K562 (cell line): ENCODE measurements at regions not wholly inside any gene's neighbourhood (a gene's known extent, or its start where the extent isn't known, plus 50 kb on each side); places are given as distances from the start of the nearest gene placed in this dataset.

Source experiments
- ATAC-seq: fragments of 200-7000 bp; cut with Tn5 transposase; 3 replicates; pipeline ENCODE4 v1.9.1; 2020; ENCODE audit warnings: moderate library complexity
- BruUV-seq: library from RNA; stranded (reverse); fragments of 400-500 nt; replicated peaks from 2 replicates; lab custom pipeline; 2021; lab: Mats Ljungman, UMichigan
- CTCF ChIA-PET: fragments of 300-600 bp; formaldehyde crosslinking; extraction: SDS; loops from one replicate; lab custom pipeline; 2021; ENCODE audit warnings: low intra/inter-chr PET ratio; lab: Yijun Ruan, JAX
- POLR2A ChIA-PET: fragments of 300-600, 350-650 bp; sonication (Branson Sonifier 250); formaldehyde crosslinking; extraction: SDS; loops from one replicate; lab custom pipeline; 2021; ENCODE audit warnings: antibody characterized with exemption, inconsistent platforms; lab: Yijun Ruan, JAX
- DNase-seq, 4 experiments: peaks; one replicate each; pipeline versions ENCODE4 v3.0.0 to v3.0.0-alpha.2; 2011 to 2018; ENCODE audit warnings: low spot score in 3 of 4, mixed read lengths in 3 of 4; ENCODE audit errors: extremely low read depth in 1 of 4
- FAIRE-seq: peaks from 2 replicates; lab custom pipeline; 2011; peaks lifted over from hg19 to GRCh38; lab: Jason Lieb, UNC
- H2AFZ ChIP-seq: 2 replicates; pipeline ENCODE4 v1.6.0; 2011; ENCODE audit warnings: low read depth, low read length, control low read depth, inconsistent platforms
- H3K27ac ChIP-seq: fragments of 200-600 bp; 3 replicates; pipeline ENCODE4 v1.8.0; 2011; ENCODE audit warnings: low read depth, mild to moderate bottlenecking, control low read depth, inconsistent platforms, low read length, moderate library complexity, mixed read lengths; ENCODE audit errors: extremely low read depth
- H3K27me3 ChIP-seq, 2 experiments: fragments of 300-600 bp in 1 of 2; 2 replicates in 1 of 2; 3 replicates in 1 of 2; pipeline versions ENCODE4 v1.6.0 to v1.8.0; 2011; ENCODE audit warnings: inconsistent platforms in 2 of 2, low read length in 2 of 2, mild to moderate bottlenecking in 1 of 2, mixed read lengths in 1 of 2, moderate library complexity in 1 of 2; ENCODE audit not compliant: control insufficient read depth in 2 of 2, insufficient read depth in 2 of 2
- H3K36me3 ChIP-seq: fragments of 300-600 bp; 3 replicates; pipeline ENCODE4 v1.8.0; 2011; ENCODE audit warnings: mild to moderate bottlenecking, low read length, inconsistent platforms; ENCODE audit not compliant: control insufficient read depth, insufficient read depth
- H3K4me1 ChIP-seq, 2 experiments: fragments of 200-600 bp in 1 of 2; replicated peaks in 1 of 2; 2 replicates in 1 of 2; 3 replicates in 1 of 2; pipeline versions ENCODE4 v1.5.1 to v1.8.0; 2011; ENCODE audit warnings: inconsistent platforms in 2 of 2, low read length in 2 of 2, mild to moderate bottlenecking in 1 of 2, mixed read lengths in 1 of 2, moderate library complexity in 1 of 2; ENCODE audit not compliant: control insufficient read depth in 2 of 2, insufficient read depth in 2 of 2
- H3K4me2 ChIP-seq: 2 replicates; pipeline ENCODE4 v1.6.1; 2011; ENCODE audit warnings: low read length, control low read depth, inconsistent platforms, mixed read lengths; ENCODE audit not compliant: insufficient read depth
- H3K4me3 ChIP-seq: fragments of 200-600 bp; sonication (generic), shearing (Covaris generic); 2 replicates; pipeline ENCODE4 v1.5.1; 2016; ENCODE audit warnings: control low read depth, inconsistent platforms
- H3K79me2 ChIP-seq: fragments of 200-600 bp; 3 replicates; pipeline ENCODE4 v1.8.0; 2011; ENCODE audit warnings: low read length, inconsistent platforms; ENCODE audit not compliant: control insufficient read depth, insufficient read depth
- H3K9ac ChIP-seq, 2 experiments: 2 replicates each; pipeline versions ENCODE4 v1.6.0 to v1.6.1; 2011; ENCODE audit warnings: low read depth in 2 of 2, low read length in 2 of 2, control low read depth in 1 of 2, inconsistent platforms in 1 of 2, mild to moderate bottlenecking in 1 of 2, mixed read lengths in 1 of 2; ENCODE audit not compliant: insufficient read depth in 1 of 2
- H3K9me1 ChIP-seq: one replicate; pipeline ENCODE4 v1.6.0; 2011; ENCODE audit warnings: inconsistent platforms, mild to moderate bottlenecking, low read length, moderate library complexity; ENCODE audit not compliant: control insufficient read depth, insufficient read depth
- H3K9me3 ChIP-seq: replicated peaks from 2 replicates; pipeline ENCODE4 v1.5.1; 2011; ENCODE audit warnings: low read depth, low read length, inconsistent platforms; ENCODE audit not compliant: control insufficient read depth, insufficient read depth
- H4K20me1 ChIP-seq: replicated peaks from 2 replicates; pipeline ENCODE4 v1.6.1; 2011; ENCODE audit warnings: low read length, inconsistent platforms, mixed read lengths; ENCODE audit not compliant: control insufficient read depth, insufficient read depth
- E2F5 ChIP-seq: sonication (generic); formaldehyde crosslinking; IDR thresholded peaks from 2 replicates; pipeline ENCODE4 v1.8.0; 2022; ENCODE audit warnings: mild to moderate bottlenecking, missing genetic modification reagents
- MYC ChIP-seq, 2 experiments: fragments of 250-450 bp in 1 of 2; sonication (Bioruptor Pico) in 1 of 2; IDR thresholded peaks; 2 replicates each; pipeline versions ENCODE4 v1.5.1 to v1.6.1; 2012 to 2021; ENCODE audit warnings: low read depth in 2 of 2, borderline replicate concordance in 1 of 2, improper control_type of control experiment in 1 of 2, low read length in 1 of 2, mild to moderate bottlenecking in 1 of 2, moderate library complexity in 1 of 2
- ZNF830 ChIP-seq: fragments of 250-450 bp; sonication (Bioruptor Pico); IDR thresholded peaks from 2 replicates; pipeline ENCODE4 v1.5.0; 2021; ENCODE audit warnings: mild to moderate bottlenecking
- WGBS: fragments of 100-300 bp; shearing (Covaris generic); methylation state at CpG from one replicate; pipeline ENCODE4 v1.1.6; 2016; ENCODE audit warnings: low coverage, mixed read lengths; ENCODE audit not compliant: insufficient coverage; ENCODE audit errors: missing lambda C conversion rate; 5-methylcytosine and 5-hydroxymethylcytosine counted together
- in situ Hi-C: fragments of 300-500 bp; cut with MboI; formaldehyde crosslinking; loops from 4 replicates; pipeline ENCODE4 v1.15.0; 2018; ENCODE audit warnings: inconsistent platforms, mixed read lengths
- intact Hi-C: fragments of 100-400 bp; cut with micrococcal nuclease; formaldehyde crosslinking; loops from 2 replicates; pipeline ENCODE4 v1.14.2; 2022
- TF ChIP-seq, protein P1 (sequence below): fragments of 450-650 bp; IDR thresholded peaks from 2 replicates; pipeline ENCODE4 v1.6.1; 2018; ENCODE audit warnings: mild to moderate bottlenecking, low read depth; ENCODE audit not compliant: partially characterized antibody
- TF ChIP-seq, protein P2 (sequence below): fragments of 250-450 bp; sonication (Bioruptor Pico); IDR thresholded peaks from 2 replicates; pipeline ENCODE4 v1.4.0; 2020

DNA sequence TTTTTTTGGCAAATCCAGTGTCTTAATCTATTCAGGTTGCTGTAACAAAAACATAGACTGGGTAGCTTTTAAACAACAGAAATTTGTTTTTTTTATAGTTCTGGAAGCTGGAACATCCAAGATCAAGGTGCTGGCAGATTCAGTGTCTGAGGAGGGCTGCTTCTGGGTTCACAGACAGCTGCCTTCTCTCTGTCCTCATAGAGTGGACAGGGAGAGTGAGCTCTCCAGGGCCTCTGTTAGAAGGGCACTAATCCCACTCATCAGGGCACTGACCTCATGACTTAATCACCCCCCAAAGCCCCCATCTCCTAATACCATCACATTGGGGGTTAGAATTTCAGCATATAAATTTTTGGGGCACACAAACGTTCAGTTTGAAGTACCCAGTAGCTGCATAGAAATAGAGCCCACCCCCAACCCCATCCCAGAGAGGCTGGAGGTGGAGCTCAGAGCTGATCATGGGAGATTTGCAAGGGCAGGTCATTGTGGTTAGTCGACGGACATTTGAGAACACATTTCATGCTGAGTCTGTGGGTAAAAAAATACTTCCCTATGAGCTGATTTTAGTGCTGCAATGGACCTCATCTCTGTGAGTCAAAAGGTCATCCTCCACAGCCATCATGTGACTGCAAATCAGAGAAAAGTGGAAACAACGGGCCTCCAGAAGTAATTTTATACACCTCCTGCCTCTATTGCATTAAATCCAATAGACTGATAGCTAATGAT lies 203.1 kb upstream of the CADM1 start (continued):
- TF ChIP-seq, protein P1, sequence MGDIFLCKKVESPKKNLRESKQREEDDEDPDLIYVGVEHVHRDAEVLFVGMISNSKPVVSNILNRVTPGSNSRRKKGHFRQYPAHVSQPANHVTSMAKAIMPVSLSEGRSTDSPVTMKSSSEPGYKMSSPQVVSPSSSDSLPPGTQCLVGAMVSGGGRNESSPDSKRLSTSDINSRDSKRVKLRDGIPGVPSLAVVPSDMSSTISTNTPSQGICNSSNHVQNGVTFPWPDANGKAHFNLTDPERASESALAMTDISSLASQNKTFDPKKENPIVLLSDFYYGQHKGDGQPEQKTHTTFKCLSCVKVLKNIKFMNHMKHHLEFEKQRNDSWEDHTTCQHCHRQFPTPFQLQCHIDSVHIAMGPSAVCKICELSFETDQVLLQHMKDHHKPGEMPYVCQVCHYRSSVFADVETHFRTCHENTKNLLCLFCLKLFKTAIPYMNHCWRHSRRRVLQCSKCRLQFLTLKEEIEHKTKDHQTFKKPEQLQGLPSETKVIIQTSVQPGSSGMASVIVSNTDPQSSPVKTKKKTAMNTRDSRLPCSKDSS, result no peak
- TF ChIP-seq E2F5 (no peak), ZNF830 (CRISPR knock-in tag) (no peak)

DNA sequence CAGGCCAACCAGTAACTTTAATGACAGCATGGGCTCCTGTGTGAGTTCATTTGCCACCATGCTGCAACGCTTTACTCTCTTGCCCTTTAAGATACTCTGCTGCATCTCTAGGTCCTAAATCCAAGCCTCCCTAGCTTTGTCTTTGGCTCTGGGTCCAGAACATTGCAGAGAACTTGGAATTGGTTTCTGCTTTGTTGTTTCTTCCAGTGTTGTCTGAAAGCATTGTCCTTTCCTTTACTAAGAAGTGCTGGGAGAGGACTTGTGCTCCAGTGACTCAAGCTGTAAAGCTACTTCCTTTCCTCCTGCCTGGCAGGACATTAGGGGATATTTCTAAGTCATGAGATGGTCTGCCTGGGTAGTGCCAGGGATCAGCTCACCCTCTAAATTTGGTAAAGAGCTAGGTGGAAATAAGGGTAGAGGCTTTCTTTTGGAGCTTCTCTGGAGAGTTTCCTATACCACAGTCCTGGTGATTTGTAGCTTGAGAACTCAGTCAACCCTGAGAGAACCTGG lies 202.5 kb upstream of the CADM1 start:
- no peak for DNase-seq
- ATAC-seq, result no peak
- in situ Hi-C loops (no loop called here), intact Hi-C loops (no loop called here)
- FAIRE-seq, result no peak
- WGBS, result 0% methylated on average over 1 of the region's 1 CpG
- H3K4me2 ChIP-seq, result no peak overlapping the region
- no peaks in the 10 kb centered on the region for H3K9me1 ChIP-seq
- no peak for TF ChIP-seq MYC (IDR thresholded peaks at IDR 0.05; ENCODE audit: low read depth, low read length)
- no peak for TF ChIP-seq MYC (CRISPR knock-in tag; IDR thresholded peaks at IDR 0.05; ENCODE audit: borderline replicate concordance, low read depth)
- TF ChIP-seq, protein P2, sequence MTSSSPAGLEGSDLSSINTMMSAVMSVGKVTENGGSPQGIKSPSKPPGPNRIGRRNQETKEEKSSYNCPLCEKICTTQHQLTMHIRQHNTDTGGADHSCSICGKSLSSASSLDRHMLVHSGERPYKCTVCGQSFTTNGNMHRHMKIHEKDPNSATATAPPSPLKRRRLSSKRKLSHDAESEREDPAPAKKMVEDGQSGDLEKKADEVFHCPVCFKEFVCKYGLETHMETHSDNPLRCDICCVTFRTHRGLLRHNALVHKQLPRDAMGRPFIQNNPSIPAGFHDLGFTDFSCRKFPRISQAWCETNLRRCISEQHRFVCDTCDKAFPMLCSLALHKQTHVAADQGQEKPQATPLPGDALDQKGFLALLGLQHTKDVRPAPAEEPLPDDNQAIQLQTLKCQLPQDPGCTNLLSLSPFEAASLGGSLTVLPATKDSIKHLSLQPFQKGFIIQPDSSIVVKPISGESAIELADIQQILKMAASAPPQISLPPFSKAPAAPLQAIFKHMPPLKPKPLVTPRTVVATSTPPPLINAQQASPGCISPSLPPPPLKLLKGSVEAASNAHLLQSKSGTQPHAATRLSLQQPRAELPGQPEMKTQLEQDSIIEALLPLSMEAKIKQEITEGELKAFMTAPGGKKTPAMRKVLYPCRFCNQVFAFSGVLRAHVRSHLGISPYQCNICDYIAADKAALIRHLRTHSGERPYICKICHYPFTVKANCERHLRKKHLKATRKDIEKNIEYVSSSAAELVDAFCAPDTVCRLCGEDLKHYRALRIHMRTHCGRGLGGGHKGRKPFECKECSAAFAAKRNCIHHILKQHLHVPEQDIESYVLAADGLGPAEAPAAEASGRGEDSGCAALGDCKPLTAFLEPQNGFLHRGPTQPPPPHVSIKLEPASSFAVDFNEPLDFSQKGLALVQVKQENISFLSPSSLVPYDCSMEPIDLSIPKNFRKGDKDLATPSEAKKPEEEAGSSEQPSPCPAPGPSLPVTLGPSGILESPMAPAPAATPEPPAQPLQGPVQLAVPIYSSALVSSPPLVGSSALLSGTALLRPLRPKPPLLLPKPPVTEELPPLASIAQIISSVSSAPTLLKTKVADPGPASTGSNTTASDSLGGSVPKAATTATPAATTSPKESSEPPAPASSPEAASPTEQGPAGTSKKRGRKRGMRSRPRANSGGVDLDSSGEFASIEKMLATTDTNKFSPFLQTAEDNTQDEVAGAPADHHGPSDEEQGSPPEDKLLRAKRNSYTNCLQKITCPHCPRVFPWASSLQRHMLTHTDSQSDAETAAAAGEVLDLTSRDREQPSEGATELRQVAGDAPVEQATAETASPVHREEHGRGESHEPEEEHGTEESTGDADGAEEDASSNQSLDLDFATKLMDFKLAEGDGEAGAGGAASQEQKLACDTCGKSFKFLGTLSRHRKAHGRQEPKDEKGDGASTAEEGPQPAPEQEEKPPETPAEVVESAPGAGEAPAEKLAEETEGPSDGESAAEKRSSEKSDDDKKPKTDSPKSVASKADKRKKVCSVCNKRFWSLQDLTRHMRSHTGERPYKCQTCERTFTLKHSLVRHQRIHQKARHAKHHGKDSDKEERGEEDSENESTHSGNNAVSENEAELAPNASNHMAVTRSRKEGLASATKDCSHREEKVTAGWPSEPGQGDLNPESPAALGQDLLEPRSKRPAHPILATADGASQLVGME, result no peak
- no TSS peak for BruUV-seq
- no peaks in the 10 kb centered on the region for H3K4me1 ChIP-seq
- H4K20me1 ChIP-seq, result no peaks in the 10 kb centered on the region
- H3K27me3 ChIP-seq, result peaks cover 0 to 11% of the 10 kb centered on the region in 2 experiments; a peak in 2 of 5 replicates
- H2AFZ ChIP-seq, result no peak overlapping the region
- no peaks in the 10 kb centered on the region for H3K36me3 ChIP-seq
- ChIA-PET CTCF (no interaction called here), POLR2A (interaction anchor here (1.0 kb wide), 1 partner anchor 15 kb away, joined by 3 read pairs; no protein-coding TSS in a partner anchor)
- H3K27ac ChIP-seq, result no peak overlapping the region
- no peaks in the 10 kb centered on the region for H3K79me2 ChIP-seq
- H3K9me3 ChIP-seq, result no peaks in the 10 kb centered on the region
- H3K4me3 ChIP-seq, result no peak overlapping the region
- H3K9ac ChIP-seq, result no peak overlapping the region
